Ectodermal cell (in vitro differentiated cells): ENCODE measurements at regions not wholly inside any gene's neighbourhood (a gene's known extent, or its start where the extent isn't known, plus 50 kb on each side); places are given as distances from the start of the nearest gene placed in this dataset.
"Not testable (repeated sequence)": the region's sequence is repeated elsewhere in the genome, so short reads cannot be mapped to it uniquely, and the experiment has no call there.

Experiments
- H3K27ac ChIP-seq: 2 replicates; pipeline ENCODE4 v1.7.0; 2013; ENCODE audit warnings: mild to moderate bottlenecking, low read depth, low read length; ENCODE audit not compliant: insufficient read depth, poor library complexity, severe bottlenecking
- H3K27me3 ChIP-seq: 2 replicates; pipeline ENCODE4 v1.7.0; 2013; ENCODE audit warnings: mild to moderate bottlenecking, low read length; ENCODE audit not compliant: insufficient read depth, control insufficient read depth, poor library complexity, severe bottlenecking
- H3K36me3 ChIP-seq: one replicate; pipeline ENCODE4 v1.7.0; 2013; ENCODE audit warnings: low read length; ENCODE audit not compliant: control insufficient read depth, insufficient read depth
- H3K4me1 ChIP-seq: one replicate; pipeline ENCODE4 v1.7.0; 2013; ENCODE audit warnings: low read length; ENCODE audit not compliant: control insufficient read depth, insufficient read depth
- H3K4me3 ChIP-seq: 2 replicates; pipeline ENCODE4 v1.7.0; 2013; ENCODE audit warnings: low read depth, low read length, control low read depth; ENCODE audit not compliant: insufficient read depth
- H3K9me3 ChIP-seq: 2 replicates; pipeline ENCODE4 v1.7.0; 2013; ENCODE audit warnings: mild to moderate bottlenecking, low read length, moderate library complexity; ENCODE audit not compliant: control insufficient read depth
- WGBS, 2 experiments: methylation state at CpG; one replicate each; pipeline ENCODE4 v1.1.7; 2013; ENCODE audit warnings: missing lambda C conversion rate in 2 of 2; 5-methylcytosine and 5-hydroxymethylcytosine counted together

DNA sequence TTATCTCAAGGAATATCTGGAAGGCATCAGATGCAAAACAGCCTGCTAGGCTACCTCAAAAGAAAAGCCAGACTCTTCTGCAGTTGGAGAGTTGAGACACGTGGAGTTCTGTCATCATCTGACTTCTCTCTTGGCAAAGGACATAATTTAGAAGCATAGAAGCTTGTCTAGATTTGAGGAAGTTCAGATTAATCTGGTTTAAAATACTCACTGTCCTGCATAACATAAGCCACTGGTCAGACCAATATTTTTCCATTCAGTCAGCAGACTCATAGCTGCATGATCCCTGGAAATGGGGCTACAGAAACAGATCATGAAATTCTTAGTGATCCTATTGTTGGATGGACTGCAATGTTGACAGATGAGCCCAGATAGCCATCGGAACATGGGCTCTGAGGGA, 349.0 kb downstream of the TXNL1 start:
- Histone ChIP-seq H3K4me3 (no peak overlapping the region), H3K4me1 (no peaks in the 10 kb centered on the region), H3K27ac (no peak overlapping the region), H3K27me3 (no peaks in the 10 kb centered on the region), H3K36me3 (no peaks in the 10 kb centered on the region), H3K9me3 (no peaks in the 10 kb centered on the region)
- WGBS, 2 experiments = 94 to 96% methylated on average over 2 of the region's 2 CpGs

- H3K36me3 ChIP-seq = no peaks in the 10 kb centered on the region
- H3K27me3 ChIP-seq = no peaks in the 10 kb centered on the region
- WGBS, 2 experiments = 78 to 82% methylated on average over 4 of the region's 4 CpGs
- H3K4me3 ChIP-seq = no peak overlapping the region
- H3K27ac ChIP-seq = no peak overlapping the region
- no peaks in the 10 kb centered on the region for H3K9me3 ChIP-seq
- no peaks in the 10 kb centered on the region for H3K4me1 ChIP-seq
Measured at GRCh38 chr18:56286775-56287325, 351.5 kb downstream of the TXNL1 start.

DNA sequence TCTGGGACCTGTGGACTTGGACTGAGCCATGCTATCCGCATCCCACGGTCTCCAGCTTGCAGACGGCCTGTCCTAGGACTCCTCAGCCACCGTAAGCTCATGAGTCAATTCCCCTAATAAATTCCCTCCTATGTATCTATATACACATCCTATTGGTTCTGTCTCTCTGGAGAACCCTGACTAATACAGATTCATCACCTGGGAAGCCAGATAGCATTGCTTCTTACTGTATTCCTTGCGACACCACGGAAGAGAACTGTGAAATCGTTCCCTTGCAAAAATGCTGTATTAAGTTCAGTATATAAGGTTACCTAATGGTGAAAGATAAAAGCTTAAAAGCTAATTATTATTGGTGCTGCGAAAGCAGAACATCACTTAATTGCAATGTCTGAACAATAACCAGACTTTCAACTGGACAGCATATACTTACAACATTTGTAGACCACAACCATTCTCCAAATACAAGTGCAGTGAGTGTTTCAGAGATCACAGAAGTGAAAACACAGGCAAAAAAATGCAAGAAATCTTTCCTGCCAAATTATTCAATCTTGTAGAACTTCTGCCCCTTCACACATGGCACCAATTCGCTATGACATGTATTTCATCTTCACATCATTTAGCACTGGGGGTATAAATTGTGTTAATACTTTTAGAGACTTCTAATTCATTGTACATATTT, 352.9 kb downstream of the TXNL1 start:
- Histone ChIP-seq H3K36me3 (no peaks in the 10 kb centered on the region), H3K4me3 (no peak overlapping the region), H3K27ac (no peak overlapping the region), H3K4me1 (no peaks in the 10 kb centered on the region), H3K9me3 (no peaks in the 10 kb centered on the region), H3K27me3 (no peaks in the 10 kb centered on the region)
- 97% methylated on average over 8 of the region's 9 CpGs for WGBS, 2 experiments

GRCh38 chr18:56284319-56284718, 354.1 kb downstream of the TXNL1 start:
- 88 to 92% methylated on average over 1 of the region's 1 CpG for WGBS, 2 experiments

GRCh38 chr18:56283316-56283715, 355.1 kb downstream of the TXNL1 start:
- Histone ChIP-seq H3K4me3 (no peak overlapping the region), H3K36me3 (no peaks in the 10 kb centered on the region), H3K27ac (no peak overlapping the region), H3K27me3 (no peaks in the 10 kb centered on the region), H3K4me1 (no peaks in the 10 kb centered on the region), H3K9me3 (no peaks in the 10 kb centered on the region)

More at GRCh38 chr18:56284319-56284718, 354.1 kb downstream of the TXNL1 start:
- Histone ChIP-seq H3K36me3 (no peaks in the 10 kb centered on the region), H3K9me3 (no peaks in the 10 kb centered on the region), H3K4me3 (no peak overlapping the region), H3K27ac (no peak overlapping the region), H3K4me1 (no peaks in the 10 kb centered on the region), H3K27me3 (no peaks in the 10 kb centered on the region)

DNA sequence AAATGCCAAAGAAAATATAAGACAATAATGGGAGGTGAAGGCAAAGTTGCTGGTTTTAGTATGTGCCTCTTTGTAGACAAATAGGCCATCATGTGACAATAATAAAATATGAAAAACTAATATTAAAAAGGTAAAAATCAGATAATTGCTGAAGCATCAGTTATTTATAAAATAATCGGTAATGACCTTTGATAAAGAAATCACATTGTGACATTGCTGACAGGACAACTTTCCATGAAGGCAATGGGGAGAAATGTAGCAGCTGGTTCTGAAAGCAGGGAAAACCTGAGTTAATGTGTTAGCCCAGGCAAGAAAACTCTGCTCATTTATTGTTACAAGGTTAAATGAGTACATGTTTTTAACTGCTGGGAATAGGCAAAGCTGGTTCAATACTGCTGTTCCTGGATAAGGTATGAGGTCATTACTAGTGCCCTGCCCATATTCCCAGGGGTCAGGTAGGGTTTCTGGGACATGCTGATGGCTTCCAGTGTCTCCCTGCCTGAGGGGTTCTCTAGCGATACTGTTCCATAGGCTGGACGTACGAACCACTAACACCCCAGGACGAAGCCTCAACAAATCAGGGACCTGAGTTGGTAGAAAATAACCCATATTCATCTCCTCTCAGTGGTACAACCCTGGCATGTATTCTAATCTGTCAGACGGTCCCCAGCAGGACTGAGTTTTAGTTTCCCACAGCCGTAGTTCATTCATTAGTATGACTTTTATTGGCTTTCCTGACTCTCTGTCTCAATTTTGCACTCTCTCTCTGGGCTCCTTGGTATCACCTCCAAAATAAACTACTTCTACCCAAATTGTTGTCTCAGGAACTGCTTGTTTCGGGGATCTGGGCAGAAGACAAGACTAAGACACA, 355.9 kb downstream of the TXNL1 start:
- Histone ChIP-seq H3K27me3 (no peaks in the 10 kb centered on the region), H3K9me3 (no peaks in the 10 kb centered on the region), H3K4me3 (no peak overlapping the region), H3K36me3 (no peaks in the 10 kb centered on the region), H3K4me1 (no peaks in the 10 kb centered on the region), H3K27ac (no peak overlapping the region)
- WGBS, 2 experiments = 95 to 96% methylated on average over 8 of the region's 8 CpGs

GRCh38 chr18:56279816-56280215, 358.6 kb downstream of the TXNL1 start:
- not testable (repeated sequence) for H3K27ac ChIP-seq, H3K36me3 ChIP-seq, H3K9me3 ChIP-seq, H3K4me1 ChIP-seq, H3K27me3 ChIP-seq, H3K4me3 ChIP-seq
- 92 to 94% methylated on average over 2 of the region's 3 CpGs for WGBS, 2 experiments

DNA sequence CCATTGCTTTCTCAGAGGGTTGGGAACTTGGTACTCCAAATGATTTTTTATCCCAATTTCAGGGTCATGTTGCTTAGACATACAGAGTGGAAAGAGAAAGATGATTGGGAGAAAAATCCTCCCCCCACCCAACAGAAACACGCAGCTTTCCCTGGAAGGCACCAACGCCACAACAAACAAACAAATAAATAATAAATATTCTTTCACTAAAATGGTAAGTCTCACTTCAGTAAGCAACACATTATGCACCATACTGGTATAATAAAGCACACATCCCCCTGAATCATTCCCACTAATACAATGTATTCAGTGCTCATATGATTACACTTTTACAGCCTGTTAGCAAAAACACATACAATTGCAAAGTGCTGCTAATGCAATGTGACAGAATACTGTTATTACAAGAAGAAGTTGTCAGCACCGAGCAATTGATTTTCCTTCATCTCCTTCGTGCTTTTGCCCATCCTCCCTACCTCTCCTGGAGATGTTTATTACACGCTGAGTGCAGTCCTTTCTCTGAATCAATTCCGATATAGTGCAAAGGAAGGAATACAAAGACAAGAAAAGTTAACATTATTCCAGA, 359.9 kb downstream of the TXNL1 start:
- Histone ChIP-seq H3K27me3 (no peaks in the 10 kb centered on the region), H3K36me3 (no peaks in the 10 kb centered on the region), H3K9me3 (no peaks in the 10 kb centered on the region), H3K4me3 (no peak overlapping the region), H3K4me1 (no peaks in the 10 kb centered on the region), H3K27ac (no peak overlapping the region)
- WGBS, 2 experiments = 83 to 92% methylated on average over 4 to 6 of the region's 6 CpGs

DNA sequence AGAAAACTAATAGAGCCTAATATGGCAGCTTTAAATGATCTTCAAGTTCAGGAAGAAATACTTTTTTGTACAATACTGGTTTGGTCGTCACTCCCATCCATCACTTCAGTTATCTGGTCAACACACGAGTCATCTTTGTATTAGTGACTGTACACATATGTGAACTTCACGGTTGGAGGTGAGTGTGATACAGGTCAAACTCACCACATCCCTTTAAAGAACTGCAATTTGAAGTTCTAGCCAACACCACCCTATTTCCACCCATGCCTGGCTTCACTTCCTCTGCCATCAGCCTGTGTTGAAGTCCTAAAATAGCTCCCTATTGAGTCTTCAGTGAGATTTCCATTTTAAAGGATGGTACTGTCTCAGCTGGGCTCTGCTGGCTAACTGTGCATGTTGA, 361.9 kb downstream of the TXNL1 start:
- Histone ChIP-seq H3K4me1 (no peaks in the 10 kb centered on the region), H3K9me3 (no peaks in the 10 kb centered on the region), H3K27me3 (no peaks in the 10 kb centered on the region), H3K27ac (no peak overlapping the region), H3K4me3 (no peak overlapping the region), H3K36me3 (no peaks in the 10 kb centered on the region)
- WGBS, 2 experiments = 90 to 92% methylated on average over 3 of the region's 3 CpGs

GRCh38 chr18:56273541-56274219, 364.7 kb downstream of the TXNL1 start:
- no peak overlapping the region for H3K4me3 ChIP-seq
- WGBS, 2 experiments = 94 to 97% methylated on average over 1 of the region's 1 CpG
- H3K27me3 ChIP-seq = no peaks in the 10 kb centered on the region
- H3K4me1 ChIP-seq = no peaks in the 10 kb centered on the region
- H3K27ac ChIP-seq = no peak overlapping the region
- H3K36me3 ChIP-seq = no peaks in the 10 kb centered on the region
- H3K9me3 ChIP-seq = no peaks in the 10 kb centered on the region
